GM12878 (cell line): ENCODE measurements at regions not wholly inside any gene's neighbourhood (a gene's known extent, or its start where the extent isn't known, plus 50 kb on each side); places are given as distances from the start of the nearest gene placed in this dataset.

Source experiments
- ATAC-seq: fragments of 200-7000 bp; cut with Tn5 transposase; 3 replicates; pipeline ENCODE4 v1.9.1; 2020; ENCODE audit warnings: mild to moderate bottlenecking, moderate library complexity
- BruUV-seq: library from RNA; stranded (reverse); fragments of 400-500 nt; replicated peaks from 2 replicates; lab custom pipeline; 2021; lab: Mats Ljungman, UMichigan
- CTCF ChIA-PET: fragments of 300-600 bp; sonication (Branson Sonifier 250); formaldehyde crosslinking; extraction: SDS; loops from one replicate; lab custom pipeline; 2021; ENCODE audit warnings: inconsistent platforms; lab: Yijun Ruan, JAX
- POLR2A ChIA-PET: fragments of 350-600 bp; formaldehyde crosslinking; extraction: SDS; loops from one replicate; lab custom pipeline; 2021; ENCODE audit warnings: inconsistent platforms; lab: Charles Lee
- RAD21 ChIA-PET: fragments of 300-600 bp; sonication (Branson Sonifier 250); formaldehyde crosslinking; loops from one replicate; lab custom pipeline; 2023; ENCODE audit warnings: antibody characterized with exemption; ENCODE audit not compliant: unreplicated experiment; lab: Charles Lee
- SMC1A ChIA-PET: fragments of 300-600 bp; sonication (Branson Sonifier 250); formaldehyde crosslinking; loops from one replicate; lab custom pipeline; 2023; ENCODE audit not compliant: unreplicated experiment, uncharacterized antibody; lab: Charles Lee
- DNase-seq: peaks from one replicate; pipeline ENCODE4 v3.0.0-alpha.2; 2011; ENCODE audit warnings: low read depth, low spot score
- FAIRE-seq: peaks from 3 replicates; lab custom pipeline; 2011; peaks lifted over from hg19 to GRCh38; lab: Jason Lieb, UNC
- H2AFZ ChIP-seq: 2 replicates; pipeline ENCODE4 v1.6.0; 2011; ENCODE audit warnings: low read depth, low read length, control low read depth; ENCODE audit not compliant: control insufficient read depth
- H3K27ac ChIP-seq: 2 replicates; pipeline ENCODE4 v1.5.1; 2011; ENCODE audit warnings: control low read depth; ENCODE audit not compliant: control insufficient read depth, insufficient read depth
- H3K27me3 ChIP-seq, 2 experiments: replicated peaks in 1 of 2; 2 replicates each; pipeline versions ENCODE4 v1.6.0 to v1.6.1; 2011; ENCODE audit warnings: low read length in 1 of 2; ENCODE audit not compliant: control insufficient read depth in 2 of 2, insufficient read depth in 2 of 2
- H3K36me3 ChIP-seq, 2 experiments: 2 replicates each; pipeline ENCODE4 v1.5.1; 2011; ENCODE audit warnings: low read length in 1 of 2; ENCODE audit not compliant: control insufficient read depth in 2 of 2, insufficient read depth in 2 of 2
- H3K4me1 ChIP-seq: 2 replicates; pipeline ENCODE4 v1.6.1; 2011; ENCODE audit warnings: mild to moderate bottlenecking, low read length, moderate library complexity, mixed read lengths; ENCODE audit not compliant: control insufficient read depth, insufficient read depth
- H3K4me2 ChIP-seq: 2 replicates; pipeline ENCODE4 v1.6.0; 2011; ENCODE audit warnings: control low read depth; ENCODE audit not compliant: control insufficient read depth, insufficient read depth
- H3K4me3 ChIP-seq: fragments of 200-600 bp; sonication (generic); 2 replicates; pipeline ENCODE4 v1.5.1; 2016
- H3K79me2 ChIP-seq: 2 replicates; pipeline ENCODE4 v1.6.0; 2011; ENCODE audit warnings: low read length; ENCODE audit not compliant: control insufficient read depth, insufficient read depth
- H3K9ac ChIP-seq: 2 replicates; pipeline ENCODE4 v1.8.0; 2011; ENCODE audit warnings: low read length, control low read depth, mixed read lengths; ENCODE audit not compliant: control insufficient read depth, insufficient read depth
- H3K9me3 ChIP-seq: replicated peaks from 3 replicates; pipeline ENCODE4 v1.5.1; 2011; ENCODE audit warnings: mild to moderate bottlenecking, low read length; ENCODE audit not compliant: control insufficient read depth, insufficient read depth
- H4K20me1 ChIP-seq: 2 replicates; pipeline ENCODE4 v1.6.0; 2011; ENCODE audit not compliant: control insufficient read depth, insufficient read depth
- BCL3 ChIP-seq: IDR thresholded peaks from 2 replicates; pipeline ENCODE4 v1.6.1; 2011; ENCODE audit warnings: borderline replicate concordance, low read depth, mild to moderate bottlenecking, moderate library complexity, low read length; ENCODE audit not compliant: insufficient read depth, poor library complexity, severe bottlenecking
- CEBPZ ChIP-seq: fragments of 150-350 bp; IDR thresholded peaks from 2 replicates; pipeline ENCODE4 v1.6.1; 2016; ENCODE audit warnings: low read depth, low read length
- EGR1 ChIP-seq, 2 experiments: IDR thresholded peaks; 1 replicate in 1 of 2; 2 replicates in 1 of 2; pipeline ENCODE4 v1.6.1; 2011 to 2012; ENCODE audit warnings: low read depth in 2 of 2, low read length in 2 of 2, borderline replicate concordance in 1 of 2, mild to moderate bottlenecking in 1 of 2, moderate library complexity in 1 of 2
- IKZF2 ChIP-seq, 2 experiments: fragments of 450-650 bp; IDR thresholded peaks; 2 replicates each; pipeline ENCODE4 v1.6.1; 2017; ENCODE audit warnings: mild to moderate bottlenecking in 2 of 2, moderate library complexity in 2 of 2
- KDM1A ChIP-seq: fragments of 200-600 bp; sonication (generic); IDR thresholded peaks from 2 replicates; pipeline ENCODE4 v1.6.1; 2016; ENCODE audit warnings: borderline replicate concordance
- MLLT1 ChIP-seq: fragments of 450-650 bp; IDR thresholded peaks from 2 replicates; pipeline ENCODE4 v1.6.1; 2016; ENCODE audit warnings: mild to moderate bottlenecking
- SMAD5 ChIP-seq: IDR thresholded peaks from 2 replicates; pipeline ENCODE4 v1.6.1; 2016; ENCODE audit warnings: antibody characterized with exemption, low read depth
- WGBS: methylation state at CpG from one replicate; pipeline ENCODE4 v1.1.6; 2016; ENCODE audit warnings: low lambda C conversion rate; ENCODE audit not compliant: insufficient replicate concordance, insufficient coverage; ENCODE audit errors: missing lambda C conversion rate; 5-methylcytosine and 5-hydroxymethylcytosine counted together
- in situ Hi-C: fragments of 300-500 bp; cut with MboI; formaldehyde crosslinking; loops from 9 replicates; pipeline ENCODE4 v1.14.3; 2018; ENCODE audit warnings: mixed read lengths
- intact Hi-C: fragments of 100-400 bp; cut with micrococcal nuclease; formaldehyde crosslinking; loops from one replicate; pipeline ENCODE4 v1.14.2; 2022; ENCODE audit not compliant: unreplicated experiment

- no peak overlapping the region for H3K27ac ChIP-seq
- ChIA-PET CTCF (no interaction called here), RAD21 (no interaction called here), POLR2A (no interaction called here), SMC1A (interaction anchor here (8.0 kb wide), 1 partner anchor 8 kb away, joined by 111 read pairs; no protein-coding TSS in a partner anchor)
- no peaks in the 10 kb centered on the region for H3K79me2 ChIP-seq
- DNase-seq (no peak), FAIRE-seq (no peak), ATAC-seq (no peak)
- 44% methylated on average over 1 of the region's 1 CpG for WGBS
- no peak for TF ChIP-seq EGR1 (IDR thresholded peaks at IDR 0.05; ENCODE audit: borderline replicate concordance in 1 of 2, low read depth in 2 of 2, low read length in 2 of 2)
- TF ChIP-seq MLLT1, result no peak
- TF ChIP-seq KDM1A, result no peak
- no peak for TF ChIP-seq SMAD5
- no peak for TF ChIP-seq CEBPZ
- TF ChIP-seq IKZF2 (IDR thresholded peaks at IDR 0.05), result no peak
- no peak for TF ChIP-seq BCL3
- in situ Hi-C loops, result no loop called here
- no peaks in the 10 kb centered on the region; a peak in 1 of 4 replicates for H3K36me3 ChIP-seq
- H3K4me3 ChIP-seq, result no peak overlapping the region
- H2AFZ ChIP-seq, result no peak overlapping the region
- no peak overlapping the region for H3K4me2 ChIP-seq
- no peak overlapping the region for H3K9ac ChIP-seq
- no peaks in the 10 kb centered on the region for H3K9me3 ChIP-seq
- peaks cover 12% of the 10 kb centered on the region for H3K4me1 ChIP-seq
- H3K27me3 ChIP-seq, result no peaks in the 10 kb centered on the region
- intact Hi-C loops, result no loop called here
- BruUV-seq, result no TSS peak
- no peaks in the 10 kb centered on the region for H4K20me1 ChIP-seq
Observed at GRCh38 chr6:1475174-1475573, 85.8 kb downstream of the FOXF2 start.
